HCT116 (cell line): ENCODE measurements at regions not wholly inside any gene's neighbourhood (a gene's known extent, or its start where the extent isn't known, plus 50 kb on each side); places are given as distances from the start of the nearest gene placed in this dataset.

Source experiments
- ATAC-seq: fragments of 200-7000 bp; cut with Tn5 transposase; 2 replicates; pipeline ENCODE4 v1.9.1; 2020; ENCODE audit warnings: mild to moderate bottlenecking, moderate library complexity
- BruUV-seq: library from RNA; stranded (reverse); fragments of 400-500 nt; replicated peaks from 2 replicates; lab custom pipeline; 2021; lab: Mats Ljungman, UMichigan
- CTCF ChIA-PET: fragments of 300-600 bp; sonication (Branson Sonifier 250); formaldehyde crosslinking; loops from one replicate; lab custom pipeline; 2021; ENCODE audit warnings: antibody characterized with exemption; lab: Charles Lee
- POLR2A ChIA-PET: fragments of 300-600, 350-600 bp; sonication (Branson Sonifier 250); formaldehyde crosslinking; loops from one replicate; lab custom pipeline; 2021; ENCODE audit warnings: antibody characterized with exemption; lab: Charles Lee
- RAD21 ChIA-PET, 2 experiments: fragments of 300-600 bp; sonication (Branson Sonifier 250); formaldehyde crosslinking; loops; one replicate each; lab custom pipeline; 2023; ENCODE audit warnings: low total read pairs in 2 of 2; ENCODE audit not compliant: uncharacterized antibody in 2 of 2, unreplicated experiment in 2 of 2, low non-redundant PET in 1 of 2; lab: Charles Lee
- DNase-seq: peaks from one replicate; pipeline ENCODE4 v3.0.0-alpha.2; 2010; ENCODE audit warnings: low read depth, low spot score
- H2AFZ ChIP-seq: fragments of 200-600 bp; shearing (Covaris generic), sonication (generic); 2 replicates; pipeline ENCODE4 v1.6.1; 2017; ENCODE audit warnings: low read depth, mixed run types, mixed read lengths, antibody characterized with exemption, low read length; ENCODE audit not compliant: poor library complexity, severe bottlenecking
- H3K27ac ChIP-seq: 2 replicates; pipeline ENCODE4 v1.5.1; 2012; ENCODE audit warnings: low read depth, low read length
- H3K27me3 ChIP-seq: fragments of 200-600 bp; sonication (generic); 2 replicates; pipeline ENCODE4 v1.6.1; 2016; ENCODE audit warnings: mixed run types, low read length, mixed read lengths; ENCODE audit not compliant: insufficient read depth
- H3K36me3 ChIP-seq, 2 experiments: fragments of 200-500 bp in 1 of 2; fragments of 200-600 bp in 1 of 2; sonication (Bioruptor generic) in 1 of 2; sonication (generic) in 1 of 2; 2 replicates each; pipeline versions ENCODE4 v1.5.1 to v1.6.1; 2014 to 2016; ENCODE audit warnings: low read length in 2 of 2, inconsistent platforms in 1 of 2, mixed read lengths in 1 of 2, mixed run types in 1 of 2; ENCODE audit not compliant: insufficient read depth in 2 of 2, control insufficient read depth in 1 of 2
- H3K4me1 ChIP-seq, 2 experiments: fragments of 200-600 bp in 1 of 2; sonication (generic) in 1 of 2; 2 replicates each; pipeline versions ENCODE4 v1.5.1 to v1.6.1; 2012 to 2017; ENCODE audit warnings: low read length in 2 of 2, inconsistent platforms in 1 of 2, mild to moderate bottlenecking in 1 of 2, mixed read lengths in 1 of 2, mixed run types in 1 of 2, moderate library complexity in 1 of 2; ENCODE audit not compliant: insufficient read depth in 2 of 2, control insufficient read depth in 1 of 2
- H3K4me2 ChIP-seq: fragments of 200-600 bp; sonication (generic); 2 replicates; pipeline ENCODE4 v1.6.1; 2017; ENCODE audit warnings: mixed run types, low read length, mixed read lengths
- H3K4me3 ChIP-seq, 2 experiments: fragments of 200-600 bp in 1 of 2; sonication (generic) in 1 of 2; replicated peaks in 1 of 2; 2 replicates each; pipeline ENCODE4 v1.5.1; 2011 to 2016; ENCODE audit warnings: low read length in 2 of 2, control low read depth in 1 of 2, low read depth in 1 of 2, mild to moderate bottlenecking in 1 of 2, mixed read lengths in 1 of 2, mixed run types in 1 of 2
- H3K79me2 ChIP-seq: fragments of 200-600 bp; sonication (generic); 2 replicates; pipeline ENCODE4 v1.6.1; 2017; ENCODE audit warnings: mild to moderate bottlenecking, mixed run types, low read length, moderate library complexity, mixed read lengths; ENCODE audit not compliant: insufficient read depth
- H3K9ac ChIP-seq: fragments of 200-600 bp; sonication (generic); 2 replicates; pipeline ENCODE4 v1.6.1; 2016; ENCODE audit warnings: low read length, mixed read lengths
- H3K9me2 ChIP-seq: fragments of 200-600 bp; sonication (generic), shearing (Covaris generic); 2 replicates; pipeline ENCODE4 v1.6.1; 2017; ENCODE audit warnings: mixed run types, mild to moderate bottlenecking, moderate library complexity; ENCODE audit not compliant: insufficient read depth
- H3K9me3 ChIP-seq, 2 experiments: fragments of 200-500 bp in 1 of 2; fragments of 200-600 bp in 1 of 2; sonication (Bioruptor generic) in 1 of 2; sonication (generic) in 1 of 2; 2 replicates each; pipeline ENCODE4 v1.6.1; 2014 to 2017; ENCODE audit warnings: low read length in 2 of 2, mixed read lengths in 2 of 2, inconsistent platforms in 1 of 2, low read depth in 1 of 2, mild to moderate bottlenecking in 1 of 2, mixed run types in 1 of 2, moderate library complexity in 1 of 2; ENCODE audit not compliant: control insufficient read depth in 1 of 2, insufficient read depth in 1 of 2
- H4K20me1 ChIP-seq: fragments of 200-600 bp; sonication (generic), shearing (Covaris generic); 2 replicates; pipeline ENCODE4 v1.6.1; 2017; ENCODE audit warnings: mixed run types, mild to moderate bottlenecking, moderate library complexity; ENCODE audit not compliant: insufficient read depth
- ATF3 ChIP-seq: IDR thresholded peaks from 2 replicates; pipeline ENCODE4 v1.6.1; 2012
- POLR2A ChIP-seq: IDR thresholded peaks from 2 replicates; pipeline ENCODE4 v1.7.0; 2011; ENCODE audit warnings: borderline replicate concordance; ENCODE audit not compliant: insufficient read depth, insufficient read length; ENCODE audit errors: extremely low read depth
- RAD21 ChIP-seq: IDR thresholded peaks from 2 replicates; pipeline ENCODE4 v1.6.1; 2012; ENCODE audit warnings: low read depth, mild to moderate bottlenecking
- SIN3A ChIP-seq: IDR thresholded peaks from 2 replicates; pipeline ENCODE4 v1.6.1; 2012; ENCODE audit warnings: low read depth
- ZNF274 ChIP-seq: fragments of 200-500 bp; sonication (Bioruptor generic); IDR thresholded peaks from 2 replicates; pipeline ENCODE4 v1.6.1; 2014; ENCODE audit warnings: mild to moderate bottlenecking, low read depth, low read length, inconsistent platforms
- intact Hi-C: fragments of 100-400 bp; cut with micrococcal nuclease; formaldehyde crosslinking; loops from 2 replicates; pipeline ENCODE4 v1.10.0; 2022

DNA sequence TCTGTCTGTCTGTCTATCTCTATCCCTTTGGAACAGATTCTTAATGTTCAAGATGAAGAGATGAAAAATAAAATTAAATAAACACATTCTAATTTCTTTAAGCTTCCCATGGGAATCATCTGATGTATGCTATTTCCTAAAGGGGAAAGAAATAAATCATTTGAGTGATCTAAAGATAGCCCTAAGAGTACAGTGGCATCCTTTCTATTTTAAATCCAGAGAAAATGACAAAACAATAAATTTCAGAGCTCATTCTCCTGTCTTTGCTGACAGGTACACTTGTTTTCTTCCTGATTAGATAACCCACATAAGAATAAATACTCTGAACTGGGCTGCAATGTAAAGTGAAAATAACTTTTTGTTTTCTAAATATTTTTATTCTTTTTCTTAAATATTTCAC lies 550.4 kb downstream of the JRKL start:
- no peak for TF ChIP-seq ATF3
- Histone ChIP-seq H3K9me3 (peaks cover 7% of the 10 kb centered on the region in 2 experiments; a peak in 2 of 4 replicates), H3K79me2 (no peaks in the 10 kb centered on the region), H3K4me3 (no peak overlapping the region), H3K27ac (no peak overlapping the region), H3K4me2 (no peak overlapping the region), H3K9ac (no peak overlapping the region), H2AFZ (no peak overlapping the region), H3K4me1 (no peaks in the 10 kb centered on the region), H4K20me1 (no peaks in the 10 kb centered on the region), H3K27me3 (no peaks in the 10 kb centered on the region), H3K9me2 (no peaks in the 10 kb centered on the region), H3K36me3 (no peaks in the 10 kb centered on the region)
- POLR2A ChIA-PET, result no interaction called here
- no TSS peak for BruUV-seq
- CTCF ChIA-PET, result no interaction called here
- DNase-seq, result no peak
- intact Hi-C loops, result no loop called here
- no peak for ATAC-seq
- RAD21 ChIA-PET, result no interaction called here

- Histone ChIP-seq H3K27ac (no peak overlapping the region), H3K4me3 (no peak overlapping the region), H3K79me2 (no peaks in the 10 kb centered on the region), H3K9me3 (peaks cover 7% of the 10 kb centered on the region in 2 experiments; a peak in 2 of 4 replicates), H3K4me1 (no peaks in the 10 kb centered on the region), H3K4me2 (no peak overlapping the region), H3K36me3 (no peaks in the 10 kb centered on the region), H2AFZ (no peak overlapping the region), H3K9ac (no peak overlapping the region), H4K20me1 (no peaks in the 10 kb centered on the region), H3K27me3 (no peaks in the 10 kb centered on the region), H3K9me2 (no peaks in the 10 kb centered on the region)
- intact Hi-C loops, result no loop called here
- BruUV-seq, result no TSS peak
- ChIA-PET POLR2A (no interaction called here), RAD21 (no interaction called here), CTCF (no interaction called here)
- TF ChIP-seq POLR2A, result no peak
- no peak for TF ChIP-seq SIN3A
- no peak for TF ChIP-seq RAD21
- no peak for TF ChIP-seq ZNF274
- DNase-seq (no peak), ATAC-seq (no peak)
Observed at GRCh38 chr11:96942855-96943254, 553.0 kb downstream of the JRKL start.
